HCT116 (cell line): ENCODE measurements at regions not wholly inside any gene's neighbourhood (a gene's known extent, or its start where the extent isn't known, plus 50 kb on each side); places are given as distances from the start of the nearest gene placed in this dataset.

Experiments
- ATAC-seq: fragments of 200-7000 bp; cut with Tn5 transposase; 2 replicates; pipeline ENCODE4 v1.9.1; 2020; ENCODE audit warnings: mild to moderate bottlenecking, moderate library complexity
- BruUV-seq: library from RNA; stranded (reverse); fragments of 400-500 nt; replicated peaks from 2 replicates; lab custom pipeline; 2021; lab: Mats Ljungman, UMichigan
- CTCF ChIA-PET: fragments of 300-600 bp; sonication (Branson Sonifier 250); formaldehyde crosslinking; loops from one replicate; lab custom pipeline; 2021; ENCODE audit warnings: antibody characterized with exemption; lab: Charles Lee
- POLR2A ChIA-PET: fragments of 300-600, 350-600 bp; sonication (Branson Sonifier 250); formaldehyde crosslinking; loops from one replicate; lab custom pipeline; 2021; ENCODE audit warnings: antibody characterized with exemption; lab: Charles Lee
- RAD21 ChIA-PET, 2 experiments: fragments of 300-600 bp; sonication (Branson Sonifier 250); formaldehyde crosslinking; loops; one replicate each; lab custom pipeline; 2023; ENCODE audit warnings: low total read pairs in 2 of 2; ENCODE audit not compliant: uncharacterized antibody in 2 of 2, unreplicated experiment in 2 of 2, low non-redundant PET in 1 of 2; lab: Charles Lee
- DNase-seq: peaks from one replicate; pipeline ENCODE4 v3.0.0-alpha.2; 2010; ENCODE audit warnings: low read depth, low spot score
- H2AFZ ChIP-seq: fragments of 200-600 bp; shearing (Covaris generic), sonication (generic); 2 replicates; pipeline ENCODE4 v1.6.1; 2017; ENCODE audit warnings: low read depth, mixed run types, mixed read lengths, antibody characterized with exemption, low read length; ENCODE audit not compliant: poor library complexity, severe bottlenecking
- H3K27ac ChIP-seq: 2 replicates; pipeline ENCODE4 v1.5.1; 2012; ENCODE audit warnings: low read depth, low read length
- H3K27me3 ChIP-seq: fragments of 200-600 bp; sonication (generic); 2 replicates; pipeline ENCODE4 v1.6.1; 2016; ENCODE audit warnings: mixed run types, low read length, mixed read lengths; ENCODE audit not compliant: insufficient read depth
- H3K36me3 ChIP-seq, 2 experiments: fragments of 200-500 bp in 1 of 2; fragments of 200-600 bp in 1 of 2; sonication (Bioruptor generic) in 1 of 2; sonication (generic) in 1 of 2; 2 replicates each; pipeline versions ENCODE4 v1.5.1 to v1.6.1; 2014 to 2016; ENCODE audit warnings: low read length in 2 of 2, inconsistent platforms in 1 of 2, mixed read lengths in 1 of 2, mixed run types in 1 of 2; ENCODE audit not compliant: insufficient read depth in 2 of 2, control insufficient read depth in 1 of 2
- H3K4me1 ChIP-seq, 2 experiments: fragments of 200-600 bp in 1 of 2; sonication (generic) in 1 of 2; 2 replicates each; pipeline versions ENCODE4 v1.5.1 to v1.6.1; 2012 to 2017; ENCODE audit warnings: low read length in 2 of 2, inconsistent platforms in 1 of 2, mild to moderate bottlenecking in 1 of 2, mixed read lengths in 1 of 2, mixed run types in 1 of 2, moderate library complexity in 1 of 2; ENCODE audit not compliant: insufficient read depth in 2 of 2, control insufficient read depth in 1 of 2
- H3K4me2 ChIP-seq: fragments of 200-600 bp; sonication (generic); 2 replicates; pipeline ENCODE4 v1.6.1; 2017; ENCODE audit warnings: mixed run types, low read length, mixed read lengths
- H3K4me3 ChIP-seq, 2 experiments: fragments of 200-600 bp in 1 of 2; sonication (generic) in 1 of 2; replicated peaks in 1 of 2; 2 replicates each; pipeline ENCODE4 v1.5.1; 2011 to 2016; ENCODE audit warnings: low read length in 2 of 2, control low read depth in 1 of 2, low read depth in 1 of 2, mild to moderate bottlenecking in 1 of 2, mixed read lengths in 1 of 2, mixed run types in 1 of 2
- H3K79me2 ChIP-seq: fragments of 200-600 bp; sonication (generic); 2 replicates; pipeline ENCODE4 v1.6.1; 2017; ENCODE audit warnings: mild to moderate bottlenecking, mixed run types, low read length, moderate library complexity, mixed read lengths; ENCODE audit not compliant: insufficient read depth
- H3K9ac ChIP-seq: fragments of 200-600 bp; sonication (generic); 2 replicates; pipeline ENCODE4 v1.6.1; 2016; ENCODE audit warnings: low read length, mixed read lengths
- H3K9me2 ChIP-seq: fragments of 200-600 bp; sonication (generic), shearing (Covaris generic); 2 replicates; pipeline ENCODE4 v1.6.1; 2017; ENCODE audit warnings: mixed run types, mild to moderate bottlenecking, moderate library complexity; ENCODE audit not compliant: insufficient read depth
- H3K9me3 ChIP-seq, 2 experiments: fragments of 200-500 bp in 1 of 2; fragments of 200-600 bp in 1 of 2; sonication (Bioruptor generic) in 1 of 2; sonication (generic) in 1 of 2; 2 replicates each; pipeline ENCODE4 v1.6.1; 2014 to 2017; ENCODE audit warnings: low read length in 2 of 2, mixed read lengths in 2 of 2, inconsistent platforms in 1 of 2, low read depth in 1 of 2, mild to moderate bottlenecking in 1 of 2, mixed run types in 1 of 2, moderate library complexity in 1 of 2; ENCODE audit not compliant: control insufficient read depth in 1 of 2, insufficient read depth in 1 of 2
- H4K20me1 ChIP-seq: fragments of 200-600 bp; sonication (generic), shearing (Covaris generic); 2 replicates; pipeline ENCODE4 v1.6.1; 2017; ENCODE audit warnings: mixed run types, mild to moderate bottlenecking, moderate library complexity; ENCODE audit not compliant: insufficient read depth
- CBX3 ChIP-seq: IDR thresholded peaks from 2 replicates; pipeline ENCODE4 v1.6.1; 2012; ENCODE audit warnings: low read depth
- CEBPB ChIP-seq: IDR thresholded peaks from 2 replicates; pipeline ENCODE4 v1.6.1; 2012; ENCODE audit warnings: low read depth
- EGR1 ChIP-seq: IDR thresholded peaks from 2 replicates; pipeline ENCODE4 v1.6.1; 2012; ENCODE audit warnings: low read depth
- ELF1 ChIP-seq: IDR thresholded peaks from 2 replicates; pipeline ENCODE4 v1.6.1; 2012; ENCODE audit warnings: low read depth, borderline replicate concordance
- EZH2phosphoT487 ChIP-seq: fragments of 200-600 bp; IDR thresholded peaks from 2 replicates; pipeline ENCODE4 v1.6.1; 2018; ENCODE audit warnings: antibody characterized with exemption, borderline replicate concordance
- FOSL1 ChIP-seq: IDR thresholded peaks from 2 replicates; pipeline ENCODE4 v1.6.1; 2012; ENCODE audit warnings: low read depth
- POLR2A ChIP-seq: IDR thresholded peaks from 2 replicates; pipeline ENCODE4 v1.7.0; 2011; ENCODE audit warnings: borderline replicate concordance; ENCODE audit not compliant: insufficient read depth, insufficient read length; ENCODE audit errors: extremely low read depth
- POLR2AphosphoS5 ChIP-seq: IDR thresholded peaks from 2 replicates; pipeline ENCODE4 v1.6.1; 2011; ENCODE audit warnings: mild to moderate bottlenecking, low read depth, low read length, moderate library complexity
- SIN3A ChIP-seq: IDR thresholded peaks from 2 replicates; pipeline ENCODE4 v1.6.1; 2012; ENCODE audit warnings: low read depth
- SP1 ChIP-seq: IDR thresholded peaks from 2 replicates; pipeline ENCODE4 v1.6.1; 2012; ENCODE audit warnings: low read depth
- SRF ChIP-seq: IDR thresholded peaks from 2 replicates; pipeline ENCODE4 v1.6.1; 2012; ENCODE audit warnings: low read depth
- TCF7L2 ChIP-seq: IDR thresholded peaks from 2 replicates; pipeline ENCODE4 v1.7.0; 2011; ENCODE audit warnings: borderline replicate concordance, inconsistent platforms; ENCODE audit not compliant: insufficient read depth, insufficient read length; ENCODE audit errors: extremely low read depth
- YY1 ChIP-seq: IDR thresholded peaks from 2 replicates; pipeline ENCODE4 v1.6.1; 2011; ENCODE audit warnings: low read length, low read depth, moderate library complexity, mild to moderate bottlenecking; ENCODE audit not compliant: insufficient replicate concordance; ENCODE audit errors: extremely low read depth
- ZFX ChIP-seq: fragments of 450-650 bp; IDR thresholded peaks from 2 replicates; pipeline ENCODE4 v1.6.1; 2017
- ZNF274 ChIP-seq: fragments of 200-500 bp; sonication (Bioruptor generic); IDR thresholded peaks from 2 replicates; pipeline ENCODE4 v1.6.1; 2014; ENCODE audit warnings: mild to moderate bottlenecking, low read depth, low read length, inconsistent platforms
- intact Hi-C: fragments of 100-400 bp; cut with micrococcal nuclease; formaldehyde crosslinking; loops from 2 replicates; pipeline ENCODE4 v1.10.0; 2022
- TF ChIP-seq, protein P1 (sequence below): IDR thresholded peaks from 2 replicates; pipeline ENCODE4 v1.6.1; 2012; ENCODE audit warnings: low read depth
- TF ChIP-seq, protein P2 (sequence below): IDR thresholded peaks from 2 replicates; pipeline ENCODE4 v1.6.1; 2012
- TF ChIP-seq, protein P3 (sequence below): IDR thresholded peaks from 2 replicates; pipeline ENCODE4 v1.6.1; 2011; ENCODE audit warnings: mild to moderate bottlenecking, low read length, moderate library complexity; ENCODE audit not compliant: insufficient replicate concordance; ENCODE audit errors: extremely low read depth
- TF ChIP-seq, protein P4 (sequence below): IDR thresholded peaks from 2 replicates; pipeline ENCODE4 v1.6.1; 2012
- TF ChIP-seq, protein P5 (sequence below), 3 experiments: fragments of 200-600 bp in 1 of 3; sonication (generic) in 1 of 3; IDR thresholded peaks in 2 of 3; conservative IDR thresholded peaks in 1 of 3; 2 replicates each; pipeline ENCODE4 v1.5.1; 2012 to 2017; ENCODE audit warnings: low read depth in 2 of 3, low read length in 2 of 3, antibody characterized with exemption in 1 of 3, borderline replicate concordance in 1 of 3, control low read depth in 1 of 3, mild to moderate bottlenecking in 1 of 3, mixed read lengths in 1 of 3, mixed run types in 1 of 3, moderate library complexity in 1 of 3; ENCODE audit not compliant: insufficient read depth in 1 of 3

DNA sequence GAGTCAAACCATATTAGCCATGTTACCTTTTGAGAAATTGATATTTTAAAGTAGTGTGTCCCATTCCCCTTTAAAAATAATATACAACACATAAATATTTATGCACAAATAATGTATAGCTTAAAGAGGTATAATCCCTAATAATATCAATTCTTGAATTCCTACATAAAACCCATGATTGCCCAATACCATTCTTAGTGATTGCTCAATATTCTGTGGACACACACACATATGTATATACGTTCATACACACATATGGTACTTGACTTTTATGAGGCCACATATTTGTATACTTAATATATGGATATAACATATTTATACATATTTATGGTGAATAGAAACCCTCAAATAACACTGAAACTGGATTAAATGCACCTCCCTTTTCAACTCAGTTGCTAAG, 367.4 kb downstream of the ZBBX start:
- H3K9me3 ChIP-seq = no peaks in the 10 kb centered on the region
- BruUV-seq = no TSS peak
- no peaks in the 10 kb centered on the region for H3K79me2 ChIP-seq
- no peak overlapping the region for H3K4me2 ChIP-seq
- H3K4me1 ChIP-seq = no peaks in the 10 kb centered on the region
- H3K9ac ChIP-seq = no peak overlapping the region
- H3K27me3 ChIP-seq = no peaks in the 10 kb centered on the region
- H3K27ac ChIP-seq = no peak overlapping the region
- H3K9me2 ChIP-seq = no peaks in the 10 kb centered on the region
- no peak for ATAC-seq
- CTCF ChIA-PET = no interaction called here
- RAD21 ChIA-PET = no interaction called here
- TF ChIP-seq SIN3A (no peak), TCF7L2 (no peak), CEBPB (no peak), SP1 (no peak), POLR2A (no peak), CBX3 (no peak), FOSL1 (no peak), ZNF274 (no peak), EGR1 (no peak), ZFX (no peak), YY1 (no peak), EZH2phosphoT487 (no peak), POLR2AphosphoS5 (no peak), ELF1 (no peak), SRF (no peak)
- TF ChIP-seq, protein P1, sequence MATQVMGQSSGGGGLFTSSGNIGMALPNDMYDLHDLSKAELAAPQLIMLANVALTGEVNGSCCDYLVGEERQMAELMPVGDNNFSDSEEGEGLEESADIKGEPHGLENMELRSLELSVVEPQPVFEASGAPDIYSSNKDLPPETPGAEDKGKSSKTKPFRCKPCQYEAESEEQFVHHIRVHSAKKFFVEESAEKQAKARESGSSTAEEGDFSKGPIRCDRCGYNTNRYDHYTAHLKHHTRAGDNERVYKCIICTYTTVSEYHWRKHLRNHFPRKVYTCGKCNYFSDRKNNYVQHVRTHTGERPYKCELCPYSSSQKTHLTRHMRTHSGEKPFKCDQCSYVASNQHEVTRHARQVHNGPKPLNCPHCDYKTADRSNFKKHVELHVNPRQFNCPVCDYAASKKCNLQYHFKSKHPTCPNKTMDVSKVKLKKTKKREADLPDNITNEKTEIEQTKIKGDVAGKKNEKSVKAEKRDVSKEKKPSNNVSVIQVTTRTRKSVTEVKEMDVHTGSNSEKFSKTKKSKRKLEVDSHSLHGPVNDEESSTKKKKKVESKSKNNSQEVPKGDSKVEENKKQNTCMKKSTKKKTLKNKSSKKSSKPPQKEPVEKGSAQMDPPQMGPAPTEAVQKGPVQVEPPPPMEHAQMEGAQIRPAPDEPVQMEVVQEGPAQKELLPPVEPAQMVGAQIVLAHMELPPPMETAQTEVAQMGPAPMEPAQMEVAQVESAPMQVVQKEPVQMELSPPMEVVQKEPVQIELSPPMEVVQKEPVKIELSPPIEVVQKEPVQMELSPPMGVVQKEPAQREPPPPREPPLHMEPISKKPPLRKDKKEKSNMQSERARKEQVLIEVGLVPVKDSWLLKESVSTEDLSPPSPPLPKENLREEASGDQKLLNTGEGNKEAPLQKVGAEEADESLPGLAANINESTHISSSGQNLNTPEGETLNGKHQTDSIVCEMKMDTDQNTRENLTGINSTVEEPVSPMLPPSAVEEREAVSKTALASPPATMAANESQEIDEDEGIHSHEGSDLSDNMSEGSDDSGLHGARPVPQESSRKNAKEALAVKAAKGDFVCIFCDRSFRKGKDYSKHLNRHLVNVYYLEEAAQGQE = no peak
- TF ChIP-seq, protein P2, sequence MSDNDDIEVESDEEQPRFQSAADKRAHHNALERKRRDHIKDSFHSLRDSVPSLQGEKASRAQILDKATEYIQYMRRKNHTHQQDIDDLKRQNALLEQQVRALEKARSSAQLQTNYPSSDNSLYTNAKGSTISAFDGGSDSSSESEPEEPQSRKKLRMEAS = no peak
- TF ChIP-seq, protein P3, sequence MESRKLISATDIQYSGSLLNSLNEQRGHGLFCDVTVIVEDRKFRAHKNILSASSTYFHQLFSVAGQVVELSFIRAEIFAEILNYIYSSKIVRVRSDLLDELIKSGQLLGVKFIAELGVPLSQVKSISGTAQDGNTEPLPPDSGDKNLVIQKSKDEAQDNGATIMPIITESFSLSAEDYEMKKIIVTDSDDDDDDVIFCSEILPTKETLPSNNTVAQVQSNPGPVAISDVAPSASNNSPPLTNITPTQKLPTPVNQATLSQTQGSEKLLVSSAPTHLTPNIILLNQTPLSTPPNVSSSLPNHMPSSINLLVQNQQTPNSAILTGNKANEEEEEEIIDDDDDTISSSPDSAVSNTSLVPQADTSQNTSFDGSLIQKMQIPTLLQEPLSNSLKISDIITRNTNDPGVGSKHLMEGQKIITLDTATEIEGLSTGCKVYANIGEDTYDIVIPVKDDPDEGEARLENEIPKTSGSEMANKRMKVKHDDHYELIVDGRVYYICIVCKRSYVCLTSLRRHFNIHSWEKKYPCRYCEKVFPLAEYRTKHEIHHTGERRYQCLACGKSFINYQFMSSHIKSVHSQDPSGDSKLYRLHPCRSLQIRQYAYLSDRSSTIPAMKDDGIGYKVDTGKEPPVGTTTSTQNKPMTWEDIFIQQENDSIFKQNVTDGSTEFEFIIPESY = no peak
- TF ChIP-seq, protein P4, sequence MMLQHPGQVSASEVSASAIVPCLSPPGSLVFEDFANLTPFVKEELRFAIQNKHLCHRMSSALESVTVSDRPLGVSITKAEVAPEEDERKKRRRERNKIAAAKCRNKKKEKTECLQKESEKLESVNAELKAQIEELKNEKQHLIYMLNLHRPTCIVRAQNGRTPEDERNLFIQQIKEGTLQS = no peak
- TF ChIP-seq, protein P5, sequence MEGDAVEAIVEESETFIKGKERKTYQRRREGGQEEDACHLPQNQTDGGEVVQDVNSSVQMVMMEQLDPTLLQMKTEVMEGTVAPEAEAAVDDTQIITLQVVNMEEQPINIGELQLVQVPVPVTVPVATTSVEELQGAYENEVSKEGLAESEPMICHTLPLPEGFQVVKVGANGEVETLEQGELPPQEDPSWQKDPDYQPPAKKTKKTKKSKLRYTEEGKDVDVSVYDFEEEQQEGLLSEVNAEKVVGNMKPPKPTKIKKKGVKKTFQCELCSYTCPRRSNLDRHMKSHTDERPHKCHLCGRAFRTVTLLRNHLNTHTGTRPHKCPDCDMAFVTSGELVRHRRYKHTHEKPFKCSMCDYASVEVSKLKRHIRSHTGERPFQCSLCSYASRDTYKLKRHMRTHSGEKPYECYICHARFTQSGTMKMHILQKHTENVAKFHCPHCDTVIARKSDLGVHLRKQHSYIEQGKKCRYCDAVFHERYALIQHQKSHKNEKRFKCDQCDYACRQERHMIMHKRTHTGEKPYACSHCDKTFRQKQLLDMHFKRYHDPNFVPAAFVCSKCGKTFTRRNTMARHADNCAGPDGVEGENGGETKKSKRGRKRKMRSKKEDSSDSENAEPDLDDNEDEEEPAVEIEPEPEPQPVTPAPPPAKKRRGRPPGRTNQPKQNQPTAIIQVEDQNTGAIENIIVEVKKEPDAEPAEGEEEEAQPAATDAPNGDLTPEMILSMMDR (IDR thresholded peaks at IDR 0.05 in 2 of 3, conservative IDR thresholded peaks at IDR 0.05 in 1 of 3; ENCODE audit: borderline replicate concordance in 1 of 3, insufficient read depth in 1 of 3, low read depth in 2 of 3, low read length in 2 of 3) = no peak
- POLR2A ChIA-PET = no interaction called here
- H3K4me3 ChIP-seq = no peak overlapping the region
- H2AFZ ChIP-seq = no peak overlapping the region
- no peaks in the 10 kb centered on the region for H4K20me1 ChIP-seq
- H3K36me3 ChIP-seq = no peaks in the 10 kb centered on the region
- intact Hi-C loops = no loop called here
- no peak for DNase-seq
